GM12864 (cell line): ENCODE measurements at regions not wholly inside any gene's neighbourhood (a gene's known extent, or its start where the extent isn't known, plus 50 kb on each side); places are given as distances from the start of the nearest gene placed in this dataset.

Source experiments
- DNase-seq: peaks from one replicate; pipeline ENCODE4 v3.0.0-alpha.2; 2011; ENCODE audit warnings: low read depth
- H3K4me3 ChIP-seq: 2 replicates; pipeline ENCODE4 v1.5.1; 2011; ENCODE audit warnings: mild to moderate bottlenecking, low read depth, low read length, control low read depth
- CTCF ChIP-seq: IDR thresholded peaks from 2 replicates; pipeline ENCODE4 v1.5.1; 2011; ENCODE audit warnings: low read depth, mild to moderate bottlenecking, moderate library complexity, low read length, control low read depth, inconsistent platforms; ENCODE audit errors: missing control alignments

DNA sequence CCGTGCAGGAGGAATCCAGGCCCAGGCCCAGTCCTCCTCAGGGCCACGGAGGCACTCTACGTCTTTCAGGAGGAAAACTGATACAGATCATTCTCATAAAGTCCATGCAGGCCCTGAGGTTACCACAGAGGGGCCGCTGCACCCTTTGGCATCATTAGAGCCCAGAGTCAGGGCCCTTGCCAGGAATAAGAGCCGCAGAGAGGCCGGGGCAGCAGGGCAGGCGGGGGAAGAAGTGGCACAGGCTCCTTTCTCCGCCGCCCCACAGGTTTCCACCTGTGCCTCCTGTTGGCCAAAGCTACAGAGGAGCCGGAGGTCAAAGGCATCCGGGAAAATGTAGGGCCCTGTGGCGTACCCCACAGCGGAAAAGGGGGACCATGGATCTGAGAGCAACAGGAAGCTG lies 366.6 kb upstream of the SHH start:
- no peak for DNase-seq
- no peak overlapping the region for H3K4me3 ChIP-seq
- TF ChIP-seq CTCF = no peak

DNA sequence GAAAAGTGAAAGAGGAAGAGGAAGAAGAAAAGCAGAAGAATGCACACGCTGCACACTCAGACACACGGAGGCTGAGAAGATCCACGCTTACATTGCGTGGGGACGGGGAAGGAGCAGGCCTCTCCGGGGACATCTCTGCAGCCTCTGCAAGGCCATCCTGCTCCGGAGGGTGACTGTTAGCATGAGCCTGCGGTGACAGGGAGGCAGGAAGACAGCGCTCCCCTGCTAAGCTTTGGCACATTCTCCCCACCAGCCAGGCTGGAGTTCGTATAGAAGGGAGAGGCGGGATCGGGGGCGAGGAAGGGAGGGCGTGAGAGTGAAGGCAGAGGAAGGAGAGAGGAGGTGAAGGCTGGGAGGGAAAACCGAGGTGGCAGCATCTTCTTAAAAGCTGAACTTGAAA lies 366.0 kb upstream of the SHH start:
- TF ChIP-seq CTCF = no peak
- H3K4me3 ChIP-seq = no peak overlapping the region
- no peak for DNase-seq

- no peak for TF ChIP-seq CTCF
- no peak overlapping the region for H3K4me3 ChIP-seq
- no peak for DNase-seq
These were observed 365.3 kb upstream of the SHH start for GRCh38 chr7:156177422-156178055.

GRCh38 chr7:156176039-156176438 lies 363.8 kb upstream of the SHH start:
- no peak for DNase-seq
- TF ChIP-seq CTCF = no peak

GRCh38 chr7:156175003-156175402 lies 362.7 kb upstream of the SHH start:
- H3K4me3 ChIP-seq = no peak overlapping the region
- no peak for DNase-seq
- TF ChIP-seq CTCF = no peak

More at GRCh38 chr7:156176039-156176438, 363.8 kb upstream of the SHH start:
- H3K4me3 ChIP-seq = no peak overlapping the region

GRCh38 chr7:156174428-156174827 lies 362.2 kb upstream of the SHH start:
- DNase-seq = no peak
- TF ChIP-seq CTCF = no peak
- H3K4me3 ChIP-seq = no peak overlapping the region

GRCh38 chr7:156173748-156174353 lies 361.6 kb upstream of the SHH start:
- TF ChIP-seq CTCF = no peak
- no peak for DNase-seq

More at GRCh38 chr7:156173748-156174353, 361.6 kb upstream of the SHH start:
- no peak overlapping the region for H3K4me3 ChIP-seq
